Activated T-helper 2 cell treated with anti-CD3 and anti-CD28 coated beads, Interferon-gamma antibody, Interleukin-2, Interleukin-4, amounts not matched to agents 10 μg/mL and 5 μg/mL and 100 μg/mL, durations not matched to agents 14 hours and 24 hours and 36 hours (primary cell): ENCODE measurements at regions not wholly inside any gene's neighbourhood (a gene's known extent, or its start where the extent isn't known, plus 50 kb on each side); places are given as distances from the start of the nearest gene placed in this dataset.
"Not testable (repeated sequence)": the region's sequence is repeated elsewhere in the genome, so short reads cannot be mapped to it uniquely, and the experiment has no call there.

Experiments used
- DNase-seq: peaks from one replicate; pipeline ENCODE4 v3.0.0; 2021; ENCODE audit warnings: low spot score
- H3K27ac Mint-ChIP-seq: one replicate; pipeline ENCODE4 v1.8.0; 2021; ENCODE audit warnings: mixed read lengths
- H3K27me3 Mint-ChIP-seq: one replicate; pipeline ENCODE4 v1.8.0; 2021; ENCODE audit warnings: low read depth, mixed read lengths
- H3K36me3 Mint-ChIP-seq: one replicate; pipeline ENCODE4 v1.8.0; 2021; ENCODE audit warnings: low read depth, mixed read lengths
- H3K4me1 Mint-ChIP-seq: one replicate; pipeline ENCODE4 v1.8.0; 2021; ENCODE audit warnings: low read depth, mixed read lengths
- H3K4me3 Mint-ChIP-seq: one replicate; pipeline ENCODE4 v1.8.0; 2021; ENCODE audit warnings: low read depth, mild to moderate bottlenecking, moderate library complexity, mixed read lengths
- H3K9me3 Mint-ChIP-seq: one replicate; pipeline ENCODE4 v1.8.0; 2021; ENCODE audit warnings: mixed read lengths
- intact Hi-C: fragments of 100-400 bp; cut with micrococcal nuclease; formaldehyde crosslinking; loops from one replicate; pipeline ENCODE4 v1.15.1; 2023

DNA sequence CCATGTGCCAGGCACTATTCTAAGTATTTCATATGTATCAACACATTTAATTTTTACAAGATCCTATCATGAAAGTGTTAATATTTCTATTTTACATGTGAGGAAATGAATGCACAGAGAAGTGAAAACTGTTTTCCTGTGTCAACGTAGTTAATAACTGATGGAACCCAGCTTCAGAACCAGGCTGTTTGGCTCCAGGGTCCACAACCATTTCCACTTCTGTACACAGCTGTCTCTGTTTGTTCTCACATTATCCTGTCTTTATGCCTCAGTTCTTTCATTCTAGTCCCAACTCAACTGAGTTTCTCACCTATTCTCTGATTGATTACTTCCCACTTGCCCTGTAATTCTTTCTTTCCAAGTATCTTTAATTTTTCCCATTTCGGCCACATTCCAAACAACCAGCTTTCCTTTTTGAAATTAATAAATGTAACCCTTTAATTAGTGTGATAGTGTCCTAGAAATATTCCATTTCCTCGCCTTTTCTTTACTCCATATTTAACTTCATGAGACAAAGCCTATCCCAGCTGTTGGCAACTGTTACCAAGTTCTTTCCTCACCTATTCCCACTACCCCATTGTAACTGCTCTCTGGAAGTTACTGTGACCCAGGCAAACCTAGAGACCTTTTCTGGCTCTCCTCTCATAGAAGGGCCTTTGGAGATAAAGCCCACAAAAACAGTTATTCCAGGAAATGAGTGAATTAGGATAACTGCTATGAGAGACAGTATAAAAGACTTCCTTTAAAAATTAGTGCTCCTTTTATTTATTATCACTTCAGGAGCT is 218.7 kb downstream of the RASSF9 start:
- Mint-ChIP-seq H3K36me3 (no peaks in the 10 kb centered on the region), H3K9me3 (no peaks in the 10 kb centered on the region), H3K4me1 (no peaks in the 10 kb centered on the region), H3K27me3 (no peaks in the 10 kb centered on the region), H3K4me3 (no peak overlapping the region), H3K27ac (no peak overlapping the region)
- intact Hi-C loops, result no loop called here
- DNase-seq, result no peak

DNA sequence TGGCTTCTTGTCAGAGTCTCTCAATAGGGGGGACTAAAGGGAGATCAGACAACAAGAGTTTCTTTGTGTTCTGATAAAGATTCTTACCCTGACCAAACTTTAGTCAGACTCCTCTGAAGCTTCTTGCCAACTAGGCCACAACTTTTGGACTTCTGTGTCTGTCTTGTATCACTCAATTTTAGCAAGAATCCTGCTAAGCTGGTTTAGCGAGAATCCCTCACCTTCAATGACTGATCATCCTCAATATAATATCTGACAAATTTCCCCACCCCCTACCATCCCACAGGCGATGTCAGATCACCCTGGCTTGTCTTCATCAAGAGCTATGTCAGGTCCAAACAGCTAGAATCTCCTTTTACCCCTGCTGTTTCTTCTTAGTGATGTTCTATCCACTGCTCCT is 215.2 kb downstream of the RASSF9 start:
- Mint-ChIP-seq H3K27me3 (no peaks in the 10 kb centered on the region), H3K36me3 (no peaks in the 10 kb centered on the region), H3K27ac (no peak overlapping the region), H3K4me3 (no peak overlapping the region), H3K9me3 (no peaks in the 10 kb centered on the region), H3K4me1 (no peaks in the 10 kb centered on the region)
- DNase-seq, result no peak
- intact Hi-C loops, result no loop called here

DNA sequence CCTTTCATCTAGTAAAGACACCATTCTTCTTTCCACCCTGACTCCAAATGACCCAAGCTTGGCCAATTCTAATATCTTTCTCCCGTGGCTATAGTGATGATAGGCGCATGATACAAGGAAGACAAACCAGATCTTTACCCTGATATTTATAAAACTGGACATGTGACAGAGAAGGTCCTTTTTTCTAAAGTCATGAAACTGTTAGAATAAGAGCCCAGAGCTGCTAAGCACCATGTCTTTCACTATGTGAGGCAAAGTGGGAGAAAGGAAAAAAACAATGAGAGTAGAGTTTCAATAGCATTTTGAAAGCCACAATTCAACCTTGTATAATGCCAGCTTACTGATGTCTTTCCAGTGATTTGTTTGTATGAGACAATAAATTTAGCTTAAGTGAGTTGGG is 212.4 kb downstream of the RASSF9 start:
- Mint-ChIP-seq H3K27ac (no peak overlapping the region), H3K27me3 (no peaks in the 10 kb centered on the region), H3K9me3 (no peaks in the 10 kb centered on the region), H3K4me3 (no peak overlapping the region), H3K4me1 (no peaks in the 10 kb centered on the region), H3K36me3 (no peaks in the 10 kb centered on the region)
- intact Hi-C loops, result no loop called here
- DNase-seq, result no peak

DNA sequence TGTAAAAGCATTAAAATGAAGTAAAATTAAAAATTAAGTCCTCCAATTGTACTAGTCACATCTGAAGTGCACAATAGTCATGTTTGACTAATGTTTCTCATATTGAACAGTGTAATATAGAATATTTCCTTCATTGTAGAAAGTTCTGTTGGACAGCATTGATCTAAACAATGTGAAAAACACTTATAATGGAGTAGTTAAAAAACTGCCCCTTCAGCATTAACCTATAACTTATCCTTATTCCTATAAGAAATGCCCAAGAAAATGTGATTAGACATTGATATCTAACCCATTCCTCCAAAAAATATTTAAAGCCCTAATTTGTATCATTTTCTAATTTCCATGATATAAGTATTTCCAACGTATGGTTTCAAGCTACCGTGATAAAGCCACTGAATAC is 210.7 kb downstream of the RASSF9 start:
- intact Hi-C loops, result no loop called here
- Mint-ChIP-seq H3K36me3 (no peaks in the 10 kb centered on the region), H3K4me3 (no peak overlapping the region), H3K4me1 (no peaks in the 10 kb centered on the region), H3K27me3 (no peaks in the 10 kb centered on the region), H3K9me3 (no peaks in the 10 kb centered on the region), H3K27ac (no peak overlapping the region)
- DNase-seq, result no peak

DNA sequence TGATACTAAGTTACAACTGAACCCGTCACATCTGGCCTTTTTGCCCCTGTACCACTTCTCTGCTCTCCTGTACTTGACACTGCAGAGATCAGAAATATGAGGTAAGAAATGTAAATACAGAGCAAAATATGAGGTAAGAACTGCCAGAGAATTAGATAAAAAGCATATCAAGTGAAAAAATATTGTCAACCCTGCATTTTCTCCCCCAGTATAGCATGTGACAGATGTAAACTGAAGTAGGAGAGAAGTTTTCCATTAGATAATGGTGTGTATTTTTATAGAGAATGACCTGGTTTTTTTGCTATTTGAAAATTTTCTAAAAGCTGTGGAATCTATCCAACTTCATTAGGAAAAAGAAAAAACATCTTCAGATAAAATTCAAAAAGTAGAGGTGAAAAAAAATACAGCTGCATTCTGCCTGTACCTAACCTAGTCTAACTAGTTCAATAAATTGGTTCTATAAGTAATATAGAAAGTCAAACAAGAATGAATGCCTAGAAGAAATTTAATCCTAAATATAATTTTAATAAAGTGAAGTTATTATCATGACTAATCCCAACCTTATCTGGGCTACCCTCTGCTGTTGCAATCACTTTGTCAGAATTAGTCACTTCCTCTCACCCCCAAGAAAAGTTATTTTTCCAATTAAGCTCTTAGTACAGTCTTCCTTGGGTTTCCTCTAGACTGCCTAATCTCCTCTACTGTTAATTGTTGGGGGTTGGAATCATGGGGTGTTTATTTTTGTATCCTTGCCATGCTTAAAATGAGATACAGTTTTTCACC is 210.0 kb downstream of the RASSF9 start:
- intact Hi-C loops, result no loop called here
- Mint-ChIP-seq H3K36me3 (no peaks in the 10 kb centered on the region), H3K4me1 (no peaks in the 10 kb centered on the region), H3K9me3 (no peaks in the 10 kb centered on the region), H3K4me3 (no peak overlapping the region), H3K27me3 (no peaks in the 10 kb centered on the region), H3K27ac (no peak overlapping the region)
- DNase-seq, result no peak

DNA sequence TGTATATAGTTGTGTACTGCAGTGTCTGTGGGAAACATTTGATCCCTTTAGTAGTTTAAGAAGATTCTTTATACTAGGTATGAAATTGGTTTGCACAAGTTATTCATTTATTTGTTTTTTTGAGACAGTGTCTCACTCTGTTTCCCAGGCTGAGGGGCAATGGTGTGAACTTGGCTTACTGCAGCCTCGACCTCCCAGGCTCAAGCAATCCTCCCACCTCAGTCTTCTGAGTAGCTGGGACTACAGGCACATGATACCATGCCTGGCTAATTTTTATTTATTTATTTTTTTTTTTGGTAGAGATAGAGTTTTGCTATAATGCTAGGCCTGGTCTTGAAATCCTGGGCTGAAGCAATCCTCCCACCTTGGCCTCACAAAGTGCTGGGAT is 209.4 kb downstream of the RASSF9 start:
- Mint-ChIP-seq H3K36me3 (no peaks in the 10 kb centered on the region), H3K27ac (no peak overlapping the region), H3K27me3 (no peaks in the 10 kb centered on the region), H3K9me3 (no peaks in the 10 kb centered on the region), H3K4me3 (no peak overlapping the region), H3K4me1 (no peaks in the 10 kb centered on the region)
- intact Hi-C loops, result no loop called here
- DNase-seq, result no peak

DNA sequence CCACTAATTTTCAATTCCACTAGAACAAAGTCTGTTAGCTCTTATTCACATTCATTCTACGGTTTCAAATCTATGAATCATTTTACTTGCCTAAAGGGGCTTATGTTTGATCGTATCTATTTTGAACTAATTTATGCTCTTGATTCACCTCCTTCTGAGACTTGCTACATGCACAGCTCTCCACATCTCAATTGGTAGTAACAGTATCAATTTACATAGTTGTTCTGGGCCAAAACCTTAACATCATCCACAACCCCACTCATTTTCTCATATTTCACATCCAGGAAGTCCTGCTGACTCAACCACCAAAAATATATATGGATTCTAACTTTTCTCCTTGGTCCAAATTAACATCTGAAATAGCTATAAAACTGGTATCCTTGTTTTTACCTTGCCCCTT is 208.6 kb downstream of the RASSF9 start:
- Mint-ChIP-seq H3K9me3 (no peaks in the 10 kb centered on the region), H3K27ac (no peak overlapping the region), H3K36me3 (no peaks in the 10 kb centered on the region), H3K4me3 (no peak overlapping the region), H3K27me3 (no peaks in the 10 kb centered on the region), H3K4me1 (no peaks in the 10 kb centered on the region)
- DNase-seq, result no peak
- intact Hi-C loops, result no loop called here

DNA sequence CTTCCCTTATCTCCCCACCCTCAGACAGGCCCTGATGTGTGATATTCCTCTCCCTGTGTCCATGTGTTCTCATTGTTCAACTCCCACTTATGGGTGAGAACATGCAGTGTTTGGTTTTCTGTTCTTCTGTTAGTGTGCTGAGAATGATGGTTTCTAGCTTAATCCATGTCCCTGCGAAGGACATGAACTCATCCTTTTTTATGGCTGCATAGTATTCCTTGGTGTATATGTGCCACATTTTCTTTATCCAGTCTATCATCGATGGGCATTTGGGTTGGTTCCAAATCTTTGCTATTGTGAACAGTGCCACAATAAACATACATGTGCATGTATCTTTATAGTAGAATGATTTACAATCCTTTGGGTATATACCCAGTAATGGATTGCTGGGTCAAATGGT is 207.6 kb downstream of the RASSF9 start:
- DNase-seq, H3K27ac Mint-ChIP-seq, H3K4me3 Mint-ChIP-seq, H3K4me1 Mint-ChIP-seq, intact Hi-C loops, H3K27me3 Mint-ChIP-seq, H3K36me3 Mint-ChIP-seq, H3K9me3 Mint-ChIP-seq: not testable (repeated sequence)

DNA sequence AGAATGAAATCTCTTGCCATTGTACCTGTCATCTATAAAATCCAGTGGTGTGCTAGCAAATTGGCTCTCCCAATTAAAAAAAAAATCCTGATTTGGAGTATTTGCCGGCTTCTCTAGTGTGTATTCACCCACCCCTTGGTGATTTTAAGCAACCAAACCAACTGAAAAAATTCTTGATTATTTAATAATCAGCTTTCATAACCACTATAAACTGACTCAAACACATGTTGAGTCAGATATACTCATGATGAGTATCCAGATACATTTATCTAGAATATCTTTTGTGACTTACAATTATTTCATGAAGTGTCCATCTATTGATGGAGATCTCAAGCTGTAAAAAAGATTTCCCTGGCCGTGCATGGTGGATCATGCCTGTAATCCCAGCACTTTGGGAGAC is 205.4 kb downstream of the RASSF9 start:
- intact Hi-C loops, result no loop called here

DNA sequence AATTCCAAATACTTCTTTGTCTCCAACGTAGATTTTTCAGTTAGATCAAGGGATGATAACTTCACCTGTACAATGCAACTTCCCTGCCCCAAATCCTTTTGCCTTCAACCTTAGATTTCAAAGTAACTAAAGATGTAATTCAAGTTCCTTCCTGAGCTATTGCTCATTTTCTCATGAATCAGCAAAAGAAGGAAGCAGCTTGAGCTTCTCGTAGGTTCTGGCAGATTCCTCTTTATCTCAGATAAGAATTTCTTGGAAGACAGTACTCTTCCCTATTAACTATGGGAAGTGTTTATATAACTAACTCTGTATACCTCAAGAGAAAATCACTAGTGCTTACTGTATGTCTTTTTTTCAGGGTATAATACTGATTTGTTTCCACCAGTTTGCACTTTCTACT is 203.8 kb downstream of the RASSF9 start:
- no peak overlapping the region for H3K4me3 Mint-ChIP-seq
- no peak for DNase-seq
- intact Hi-C loops, result no loop called here
- H3K4me1 Mint-ChIP-seq, result no peaks in the 10 kb centered on the region
- H3K27me3 Mint-ChIP-seq, result no peaks in the 10 kb centered on the region
- no peak overlapping the region for H3K27ac Mint-ChIP-seq
- H3K36me3 Mint-ChIP-seq, result no peaks in the 10 kb centered on the region
- peaks cover 5% of the 10 kb centered on the region for H3K9me3 Mint-ChIP-seq

More for the DNA sequence above, 205.4 kb downstream of the RASSF9 start:
- Mint-ChIP-seq H3K27ac (no peak overlapping the region), H3K27me3 (no peaks in the 10 kb centered on the region), H3K4me3 (no peak overlapping the region), H3K9me3 (peaks cover 5% of the 10 kb centered on the region), H3K36me3 (no peaks in the 10 kb centered on the region), H3K4me1 (no peaks in the 10 kb centered on the region)
- no peak for DNase-seq

DNA sequence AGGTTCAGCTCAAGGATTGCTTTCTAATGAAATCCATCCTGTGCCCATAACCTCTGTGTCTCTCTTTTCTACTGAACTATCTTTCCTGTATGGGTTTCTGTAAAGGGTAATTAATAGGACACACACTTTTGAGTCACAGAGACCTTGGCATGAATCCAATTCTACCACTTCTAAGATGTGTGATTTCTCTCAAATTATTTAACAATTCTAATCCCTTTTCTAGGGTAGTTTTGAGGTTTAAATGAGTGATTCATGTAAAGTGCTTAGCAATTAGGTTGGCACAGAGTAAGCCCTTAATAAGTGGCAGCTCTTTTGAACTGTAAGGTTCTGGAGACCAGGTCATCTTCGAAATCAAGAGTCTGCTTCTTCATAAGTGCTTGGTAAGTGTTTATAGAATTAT is 202.7 kb downstream of the RASSF9 start:
- intact Hi-C loops, result no loop called here
- no peak for DNase-seq
- no peaks in the 10 kb centered on the region for H3K36me3 Mint-ChIP-seq
- no peak overlapping the region for H3K4me3 Mint-ChIP-seq
- H3K27me3 Mint-ChIP-seq, result no peaks in the 10 kb centered on the region
- no peak overlapping the region for H3K27ac Mint-ChIP-seq
- H3K9me3 Mint-ChIP-seq, result peaks cover 5% of the 10 kb centered on the region
- no peaks in the 10 kb centered on the region for H3K4me1 Mint-ChIP-seq

DNA sequence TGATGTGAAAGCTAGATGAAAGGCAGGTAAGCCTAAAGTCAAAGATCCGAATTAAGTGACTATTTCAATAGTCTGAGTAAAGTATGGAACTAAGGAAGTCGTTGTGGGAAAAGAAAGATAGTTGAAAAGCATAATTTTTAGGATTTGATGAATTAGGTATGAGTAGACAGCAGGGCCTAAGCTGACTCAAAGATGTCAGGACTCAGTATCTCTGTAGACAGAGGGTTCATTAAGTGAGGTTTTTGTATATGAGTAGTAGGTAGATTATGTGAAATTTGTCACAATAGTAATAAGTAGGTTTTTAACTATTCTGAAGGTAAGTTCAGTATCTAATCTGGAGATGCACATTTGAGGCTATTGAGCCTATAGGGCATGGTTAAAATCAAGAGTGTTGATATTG is 196.4 kb downstream of the RASSF9 start:
- H3K36me3 Mint-ChIP-seq, result no peaks in the 10 kb centered on the region
- no peaks in the 10 kb centered on the region for H3K9me3 Mint-ChIP-seq
- no peak overlapping the region for H3K4me3 Mint-ChIP-seq
- no peak for DNase-seq
- no peaks in the 10 kb centered on the region for H3K27me3 Mint-ChIP-seq
- H3K4me1 Mint-ChIP-seq, result no peaks in the 10 kb centered on the region
- H3K27ac Mint-ChIP-seq, result no peak overlapping the region
- intact Hi-C loops, result no loop called here

DNA sequence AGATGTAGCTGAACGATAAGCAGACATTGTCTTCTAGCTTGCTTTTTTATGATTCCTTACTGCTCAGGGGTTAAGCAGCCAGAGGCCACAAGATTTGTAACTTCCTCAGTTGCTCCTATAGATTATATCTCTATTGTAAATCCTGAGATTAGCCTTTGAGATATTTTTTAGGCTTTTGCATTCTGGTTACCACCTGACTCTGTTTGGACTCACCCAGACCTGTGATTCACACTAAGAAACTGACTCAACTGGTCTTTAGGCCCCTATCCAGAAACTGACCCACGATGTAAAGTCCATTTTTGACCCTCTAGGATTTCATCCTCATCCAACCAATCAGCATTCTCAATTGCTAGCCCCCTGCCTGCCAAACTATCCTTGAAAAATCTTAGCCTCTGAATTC is 194.4 kb downstream of the RASSF9 start:
- intact Hi-C loops, result no loop called here
- H3K27ac Mint-ChIP-seq, result no peak overlapping the region
- no peaks in the 10 kb centered on the region for H3K4me1 Mint-ChIP-seq
- no peaks in the 10 kb centered on the region for H3K27me3 Mint-ChIP-seq
- H3K4me3 Mint-ChIP-seq, result no peak overlapping the region
- no peaks in the 10 kb centered on the region for H3K9me3 Mint-ChIP-seq
- H3K36me3 Mint-ChIP-seq, result no peaks in the 10 kb centered on the region
- DNase-seq, result no peak
